ENCODE measurements at regions not wholly inside any gene's neighbourhood (a gene's known extent, or its start where the extent isn't known, plus 50 kb on each side); places are given as distances from the start of the nearest gene placed in this dataset.

- no peaks in the 10 kb centered on the region for H3K79me2 ChIP-seq (ENCODE audit: control insufficient read depth, insufficient read depth, low read length)
- FAIRE-seq (no peak), DNase-seq (ENCODE audit: low read depth, low spot score) (no peak)
- H3K4me2 ChIP-seq (ENCODE audit: insufficient read depth, low read length), result no peak overlapping the region
- ChIA-PET POLR2A (no interaction called here), CTCF (interaction anchor here (1.4 kb wide), 2 partner anchors 24 to 38 kb away, joined by 3 to 4 read pairs; partner anchors contain the start of gene KALRN)
- no peaks in the 10 kb centered on the region for H3K4me1 ChIP-seq (ENCODE audit: control insufficient read depth, extremely low read depth, insufficient read depth, low read length)
- H3K9ac ChIP-seq (replicated peaks; ENCODE audit: extremely low read depth, insufficient read depth, low read length), result no peak overlapping the region
- intact Hi-C loops (cut with micrococcal nuclease) (no loop called here), dilution Hi-C loops (cut with MboI; ENCODE audit: extremely low pct_ligation_motif_present, low sequenced_read_pairs) (no loop called here)
- no peaks in the 10 kb centered on the region for H3K9me3 ChIP-seq (replicated peaks; ENCODE audit: control insufficient read depth, insufficient read depth, low read length)
- H4K20me1 ChIP-seq (replicated peaks; ENCODE audit: control insufficient read depth, extremely low read depth, insufficient read depth, low read length), result no peaks in the 10 kb centered on the region
- no peaks in the 10 kb centered on the region for H3K27me3 ChIP-seq (ENCODE audit: control insufficient read depth in 2 of 2, insufficient read depth in 2 of 2, low read length in 2 of 2)
- TF ChIP-seq MAX (IDR thresholded peaks at IDR 0.05; ENCODE audit: insufficient read depth, insufficient read length) (no peak), GATA2 (IDR thresholded peaks at IDR 0.05; ENCODE audit: insufficient read depth, insufficient read length, low read depth, low read length) (no peak), CTCF (IDR thresholded peaks at IDR 0.05; ENCODE audit: extremely low read depth in 1 of 2, insufficient read depth in 1 of 2, low read depth in 1 of 2, low read length in 2 of 2) (no peak), FOS (IDR thresholded peaks at IDR 0.05; ENCODE audit: borderline replicate concordance, insufficient read depth, low read length) (no peak), POLR2A (IDR thresholded peaks at IDR 0.05; ENCODE audit: low read depth, low read length) (no peak), POLR2AphosphoS5 (IDR thresholded peaks at IDR 0.05; ENCODE audit: insufficient read depth, low read depth, low read length) (no peak), EZH2 (IDR thresholded peaks at IDR 0.05; ENCODE audit: borderline replicate concordance, low read depth, low read length, severe bottlenecking) (no peak), MYC (IDR thresholded peaks at IDR 0.05; ENCODE audit: low read depth, low read length) (no peak), JUN (IDR thresholded peaks at IDR 0.05; ENCODE audit: borderline replicate concordance, insufficient read depth, insufficient read length, low read depth) (no peak)
- H3K4me3 ChIP-seq (replicated peaks in 1 of 3; ENCODE audit: insufficient read depth in 1 of 3, low read depth in 1 of 3, low read length in 3 of 3), result no peak overlapping the region
- BruUV-seq (replicated peaks), result no TSS peak
- no peaks in the 10 kb centered on the region for H3K9me1 ChIP-seq (replicated peaks; ENCODE audit: control insufficient read depth, extremely low read depth, insufficient read depth, low read length)
- H2AFZ ChIP-seq (ENCODE audit: low read depth, low read length), result no peak overlapping the region
- no peaks in the 10 kb centered on the region for H3K36me3 ChIP-seq (ENCODE audit: control insufficient read depth in 2 of 2, extremely low read depth in 1 of 2, insufficient read depth in 2 of 2, low read length in 2 of 2)
- no peak overlapping the region for H3K27ac ChIP-seq (ENCODE audit: insufficient read depth, low read depth, low read length)
These were observed 64.9 kb upstream of the ROPN1 start for GRCh38 chr3:124056846-124057245.
